Gastrocnemius medialis (tissue), 4 donors: ENCODE measurements at regions not wholly inside any gene's neighbourhood (a gene's known extent, or its start where the extent isn't known, plus 50 kb on each side); places are given as distances from the start of the nearest gene placed in this dataset.

Experiments used
- ATAC-seq, 2 donors: fragments of 150-250 bp; one replicate each; pipeline ENCODE4 v1.9.1; 2016
- DNase-seq, 2 donors: peaks; one replicate each; pipeline ENCODE4 v3.0.0-alpha.2; 2019
- H3K27ac ChIP-seq, 4 donors: fragments of 200-600 bp; sonication (generic); 1 replicate in 1 of 4; 2 replicates in 3 of 4; pipeline ENCODE4 v1.5.1; 2016 to 2018; ENCODE audit warnings: mild to moderate bottlenecking in 2 of 4, moderate library complexity in 1 of 4
- H3K27me3 ChIP-seq, 3 donors: fragments of 200-600 bp; sonication (generic) in 2 of 3; 1 replicate in 1 of 3; 2 replicates in 2 of 3; pipeline versions ENCODE4 v1.5.1 to v1.6.0; 2016 to 2019; ENCODE audit warnings: mild to moderate bottlenecking in 1 of 3, moderate library complexity in 1 of 3
- H3K36me3 ChIP-seq, 2 donors: fragments of 200-600 bp; sonication (generic) in 1 of 2; one replicate each; pipeline ENCODE4 v1.5.1; 2017 to 2018
- H3K4me1 ChIP-seq, 2 donors: fragments of 200-600 bp; sonication (generic) in 1 of 2; one replicate each; pipeline ENCODE4 v1.5.1; 2016 to 2017; ENCODE audit warnings: mild to moderate bottlenecking in 2 of 2
- H3K4me3 ChIP-seq, 4 donors: fragments of 200-600 bp; sonication (generic) in 3 of 4; 1 replicate in 1 of 4; 2 replicates in 3 of 4; pipeline ENCODE4 v1.5.1; 2016 to 2019; ENCODE audit warnings: mild to moderate bottlenecking in 2 of 4
- H3K9me3 ChIP-seq, 3 donors: fragments of 200-600 bp; sonication (generic) in 2 of 3; 1 replicate in 1 of 3; 2 replicates in 2 of 3; pipeline ENCODE4 v1.5.1; 2016 to 2019
- CTCF ChIP-seq, 5 experiments: fragments of 450-650 bp in 3 of 5; fragments of 200-600 bp in 2 of 5; sonication (generic) in 2 of 5; IDR thresholded peaks in 4 of 5; conservative IDR thresholded peaks in 1 of 5; 1 replicate in 4 of 5; 2 replicates in 1 of 5; pipeline ENCODE4 v1.5.1; 2016 to 2019; ENCODE audit warnings: antibody characterized with exemption in 5 of 5, mild to moderate bottlenecking in 3 of 5, moderate library complexity in 3 of 5
- POLR2A ChIP-seq, 2 donors: fragments of 450-650 bp; IDR thresholded peaks; one replicate each; pipeline ENCODE4 v1.6.1; 2017; ENCODE audit warnings: antibody characterized with exemption in 2 of 2, mild to moderate bottlenecking in 2 of 2, moderate library complexity in 2 of 2
- in situ Hi-C, 4 donors: fragments of 200-750 bp; cut with MboI; loops; one replicate each; pipeline versions ENCODE4 v1.15.0 to v1.8.0; 2017; ENCODE audit warnings: low sequenced_read_pairs in 4 of 4
- intact Hi-C: fragments of 100-400 bp; cut with DNase I; formaldehyde crosslinking; loops from one replicate; pipeline ENCODE4 v1.15.1; 2023; ENCODE audit warnings: low total_unique reads

DNA sequence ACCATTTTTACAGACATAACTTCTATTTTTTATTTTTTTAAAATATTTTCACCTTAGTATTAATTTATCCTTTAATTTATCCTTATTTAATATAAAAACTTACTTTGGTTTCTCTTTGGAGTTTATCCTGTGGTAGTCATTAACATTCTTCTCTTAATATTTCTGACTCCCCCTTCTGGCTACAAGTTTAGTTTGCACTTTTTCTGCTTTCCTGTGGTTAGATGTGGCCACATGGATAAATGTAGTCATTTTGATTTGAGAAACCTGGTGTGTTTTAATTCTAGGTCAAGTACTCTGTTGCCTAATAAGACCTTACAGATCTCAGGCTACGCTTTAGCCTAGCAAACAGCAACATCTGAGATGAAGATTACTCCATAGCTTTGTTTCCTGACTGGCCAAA, 1187.5 kb downstream of the HACE1 start:
- Histone ChIP-seq H3K36me3 (no peaks in the 10 kb centered on the region), H3K9me3 (no peaks in the 10 kb centered on the region), H3K27me3 (no peaks in the 10 kb centered on the region), H3K4me3 (no peak overlapping the region), H3K4me1 (no peaks in the 10 kb centered on the region), H3K27ac (no peak overlapping the region)
- no peak for ATAC-seq
- in situ Hi-C loops: no loop called here
- TF ChIP-seq CTCF (IDR thresholded peaks at IDR 0.05 in 4 of 5, conservative IDR thresholded peaks at IDR 0.05 in 1 of 5): no peak
- no peak for TF ChIP-seq POLR2A (IDR thresholded peaks at IDR 0.05)
- no peak for DNase-seq
- intact Hi-C loops: no loop called here

DNA sequence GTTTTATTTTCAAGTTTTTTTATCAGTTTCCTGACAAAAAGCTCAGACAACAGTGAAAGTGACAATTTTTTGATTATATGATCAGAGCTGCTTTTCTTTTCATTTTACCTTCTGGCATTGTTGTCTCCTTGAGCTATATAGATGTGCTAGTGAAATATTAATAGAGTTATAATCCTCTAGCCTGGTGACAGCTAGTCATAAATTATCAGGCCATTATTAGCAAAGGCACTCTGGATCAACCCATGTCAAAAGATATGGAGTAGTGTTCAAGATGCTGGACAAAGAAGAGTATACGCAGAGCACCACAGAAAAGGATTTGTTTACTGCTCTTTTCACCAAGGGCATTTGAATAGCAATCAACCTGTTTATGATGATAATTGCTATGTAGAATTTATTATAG, 1230.1 kb downstream of the HACE1 start:
- ATAC-seq (no peak), DNase-seq (no peak)
- intact Hi-C loops (no loop called here), in situ Hi-C loops (no loop called here)
- TF ChIP-seq CTCF (IDR thresholded peaks at IDR 0.05 in 4 of 5, conservative IDR thresholded peaks at IDR 0.05 in 1 of 5) (no peak), POLR2A (IDR thresholded peaks at IDR 0.05) (no peak)
- no peaks in the 10 kb centered on the region for H3K9me3 ChIP-seq
- H3K27ac ChIP-seq: no peak overlapping the region
- H3K4me3 ChIP-seq: no peak overlapping the region
- H3K4me1 ChIP-seq: no peaks in the 10 kb centered on the region
- no peaks in the 10 kb centered on the region for H3K27me3 ChIP-seq
- H3K36me3 ChIP-seq: no peaks in the 10 kb centered on the region

- H3K36me3 ChIP-seq: no peaks in the 10 kb centered on the region
- no peak overlapping the region for H3K4me3 ChIP-seq
- H3K9me3 ChIP-seq: no peaks in the 10 kb centered on the region
- no peak overlapping the region for H3K27ac ChIP-seq
- TF ChIP-seq CTCF (IDR thresholded peaks at IDR 0.05 in 4 of 5, conservative IDR thresholded peaks at IDR 0.05 in 1 of 5) (no peak), POLR2A (IDR thresholded peaks at IDR 0.05) (no peak)
- H3K27me3 ChIP-seq: no peaks in the 10 kb centered on the region
- in situ Hi-C loops: no loop called here
- ATAC-seq (no peak), DNase-seq (no peak)
- no peaks in the 10 kb centered on the region for H3K4me1 ChIP-seq
- intact Hi-C loops: no loop called here
Measured at GRCh38 chr6:103617642-103618041, 1242.1 kb downstream of the HACE1 start.

GRCh38 chr6:103587722-103588121, 1272.0 kb downstream of the HACE1 start:
- Histone ChIP-seq H3K9me3 (no peaks in the 10 kb centered on the region), H3K27ac (no peak overlapping the region), H3K4me3 (no peak overlapping the region), H3K4me1 (no peaks in the 10 kb centered on the region), H3K27me3 (no peaks in the 10 kb centered on the region), H3K36me3 (no peaks in the 10 kb centered on the region)
- intact Hi-C loops (no loop called here), in situ Hi-C loops (no loop called here)
- DNase-seq (no peak), ATAC-seq (no peak)
- TF ChIP-seq POLR2A (IDR thresholded peaks at IDR 0.05) (no peak), CTCF (IDR thresholded peaks at IDR 0.05 in 4 of 5, conservative IDR thresholded peaks at IDR 0.05 in 1 of 5) (no peak)

GRCh38 chr6:103578115-103578514, 1281.6 kb downstream of the HACE1 start:
- Histone ChIP-seq H3K27me3 (no peaks in the 10 kb centered on the region), H3K4me1 (no peaks in the 10 kb centered on the region), H3K36me3 (no peaks in the 10 kb centered on the region), H3K4me3 (no peak overlapping the region), H3K9me3 (peaks cover 0 to 5% (median 0%) of the 10 kb centered on the region in 3 donors), H3K27ac (no peak overlapping the region)
- ATAC-seq: no peak
- in situ Hi-C loops: no loop called here
- intact Hi-C loops: no loop called here
- no peak for TF ChIP-seq POLR2A (IDR thresholded peaks at IDR 0.05)
- TF ChIP-seq CTCF (IDR thresholded peaks at IDR 0.05 in 4 of 5, conservative IDR thresholded peaks at IDR 0.05 in 1 of 5): no peak
- no peak for DNase-seq
